K562 (cell line): ENCODE measurements at regions not wholly inside any gene's neighbourhood (a gene's known extent, or its start where the extent isn't known, plus 50 kb on each side); places are given as distances from the start of the nearest gene placed in this dataset.

Experiments used
- CBFA2T2 ChIP-seq: fragments of 450-650 bp; conservative IDR thresholded peaks from 2 replicates; pipeline ENCODE4 v1.6.1; 2017; ENCODE audit warnings: mild to moderate bottlenecking
- ELF2 ChIP-seq: fragments of 250-450 bp; sonication (Bioruptor Pico); IDR thresholded peaks from 2 replicates; pipeline ENCODE4 v1.5.0; 2021; ENCODE audit warnings: mild to moderate bottlenecking
- FOXK1 ChIP-seq: sonication (generic); formaldehyde crosslinking; IDR thresholded peaks from 2 replicates; pipeline ENCODE4 v1.8.0; 2022; ENCODE audit warnings: missing genetic modification reagents, mild to moderate bottlenecking, borderline replicate concordance
- FOXK2 ChIP-seq, 2 experiments: fragments of 450-650 bp; IDR thresholded peaks in 1 of 2; conservative IDR thresholded peaks in 1 of 2; 2 replicates each; pipeline ENCODE4 v1.6.1; 2016; ENCODE audit warnings: low read depth in 2 of 2, mild to moderate bottlenecking in 1 of 2
- HDAC1 ChIP-seq, 2 experiments: fragments of 450-650 bp; IDR thresholded peaks; 2 replicates each; pipeline ENCODE4 v1.6.1; 2016 to 2017; ENCODE audit warnings: inconsistent platforms in 1 of 2, mild to moderate bottlenecking in 1 of 2, moderate library complexity in 1 of 2
- IFI16 ChIP-seq: fragments of 250-450 bp; sonication (Bioruptor Pico); IDR thresholded peaks from 2 replicates; pipeline ENCODE4 v2.1.2; 2022; ENCODE audit warnings: mild to moderate bottlenecking, inconsistent platforms
- NCOR1 ChIP-seq: fragments of 450-650 bp; IDR thresholded peaks from 2 replicates; pipeline ENCODE4 v1.6.1; 2016; ENCODE audit warnings: mild to moderate bottlenecking, moderate library complexity
- NFIX ChIP-seq: fragments of 250-450 bp; sonication (Bioruptor Pico); IDR thresholded peaks from 2 replicates; pipeline ENCODE4 v1.4.0; 2020; ENCODE audit warnings: low read depth, mild to moderate bottlenecking, moderate library complexity
- POLR2AphosphoS5 ChIP-seq: IDR thresholded peaks from 2 replicates; pipeline ENCODE4 v1.6.1; 2011; ENCODE audit warnings: mild to moderate bottlenecking, low read depth, low read length, moderate library complexity; ENCODE audit not compliant: control insufficient read depth, insufficient read depth
- PRMT5 ChIP-seq: sonication (generic); formaldehyde crosslinking; IDR thresholded peaks from 2 replicates; pipeline ENCODE4 v1.5.0; 2020; ENCODE audit warnings: missing genetic modification reagents
- SMAD3 ChIP-seq: fragments of 450-650 bp; formaldehyde crosslinking; conservative IDR thresholded peaks from 2 replicates; pipeline ENCODE4 v1.4.0; 2020; ENCODE audit warnings: mild to moderate bottlenecking
- SNIP1 ChIP-seq: fragments of 450-650 bp; IDR thresholded peaks from 2 replicates; pipeline ENCODE4 v1.7.1; 2017; ENCODE audit warnings: low read depth, mild to moderate bottlenecking
- U2AF1 ChIP-seq: fragments of 200-400 bp; formaldehyde crosslinking; optimal IDR thresholded peaks from 2 replicates; pipeline ENCODE3; 2017; ENCODE audit warnings: mild to moderate bottlenecking, low read depth, low read length, moderate library complexity
- ZC3H4 ChIP-seq: sonication (generic); formaldehyde crosslinking; IDR thresholded peaks from 2 replicates; pipeline ENCODE4 v1.9.0; 2021; ENCODE audit warnings: missing genetic modification reagents, borderline replicate concordance
- ZNF444 ChIP-seq: fragments of 250-450 bp; sonication (Bioruptor Pico); IDR thresholded peaks from 2 replicates; pipeline ENCODE4 v1.4.0; 2020; ENCODE audit warnings: mild to moderate bottlenecking, moderate library complexity
- ZNF507 ChIP-seq: conservative IDR thresholded peaks from 2 replicates; pipeline ENCODE4 v1.6.1; 2017; ENCODE audit warnings: missing genetic modification characterization, missing compliant biosample characterization
- ZNF589 ChIP-seq: fragments of 200-800 bp; sonication (Bioruptor generic); IDR thresholded peaks from 2 replicates; pipeline ENCODE4 v1.6.1; 2016; ENCODE audit warnings: low read depth, missing genetic modification characterization, missing compliant biosample characterization
- TF ChIP-seq, protein P1 (sequence below): fragments of 250-450 bp; sonication (Bioruptor Pico); IDR thresholded peaks from 2 replicates; pipeline ENCODE4 v1.8.0; 2022; ENCODE audit warnings: moderate library complexity, mild to moderate bottlenecking, inconsistent platforms
- TF ChIP-seq, protein P2 (sequence below), 2 experiments: fragments of 450-650 bp in 1 of 2; sonication (generic) in 1 of 2; formaldehyde crosslinking; conservative IDR thresholded peaks; 2 replicates each; pipeline versions ENCODE4 v1.4.0 to v1.8.1; 2020 to 2022; ENCODE audit warnings: mild to moderate bottlenecking in 1 of 2, missing genetic modification reagents in 1 of 2
- TF ChIP-seq, protein P3 (sequence below), 2 experiments: fragments of 450-650 bp in 1 of 2; IDR thresholded peaks; 2 replicates each; pipeline ENCODE4 v1.6.1; 2011 to 2017; ENCODE audit warnings: low read depth in 2 of 2, antibody characterized with exemption in 1 of 2, borderline replicate concordance in 1 of 2, low read length in 1 of 2, mild to moderate bottlenecking in 1 of 2, mixed read lengths in 1 of 2; ENCODE audit not compliant: control insufficient read depth in 1 of 2
- TF ChIP-seq, protein P4 (sequence below): fragments of 250-450 bp; sonication (Bioruptor Pico); IDR thresholded peaks from 2 replicates; pipeline ENCODE4 v1.8.0; 2021; ENCODE audit warnings: mild to moderate bottlenecking, moderate library complexity
- TF ChIP-seq, protein P5 (sequence below): fragments of 450-650 bp; IDR thresholded peaks from 2 replicates; pipeline ENCODE4 v1.6.1; 2016; ENCODE audit warnings: missing biosample characterization, missing genetic modification characterization

GRCh38 chr7:148939128-148939755 is 55.2 kb upstream of the EZH2 start (continued):
- TF ChIP-seq, protein P1, sequence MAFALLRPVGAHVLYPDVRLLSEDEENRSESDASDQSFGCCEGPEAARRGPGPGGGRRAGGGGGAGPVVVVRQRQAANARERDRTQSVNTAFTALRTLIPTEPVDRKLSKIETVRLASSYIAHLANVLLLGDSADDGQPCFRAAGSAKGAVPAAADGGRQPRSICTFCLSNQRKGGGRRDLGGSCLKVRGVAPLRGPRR (CRISPR knock-in tag): no peak
- TF ChIP-seq IFI16 (CRISPR knock-in tag) (no peak), NFIX (CRISPR knock-in tag) (no peak), PRMT5 (no peak), CBFA2T2 (no peak), FOXK2 (conservative IDR thresholded peaks at IDR 0.05 in 1 of 2, IDR thresholded peaks at IDR 0.05 in 1 of 2; ENCODE audit: low read depth in 2 of 2) (0 out of 4 replicates have a peak, but pooled peaks of 1 of the 2 experiments have one; percentile 16), ZNF444 (CRISPR knock-in tag) (no peak), U2AF1 (no peak), POLR2AphosphoS5 (0 out of 2 replicates have a peak, but pooled peaks have one; percentile 35), ZNF589 (CRISPR knock-in tag) (no peak), SNIP1 (no peak), ZNF507 (tag) (no peak), NCOR1 (no peak), FOXK1 (CRISPR knock-in tag) (no peak), ZC3H4 (CRISPR knock-in tag) (no peak), ELF2 (CRISPR knock-in tag) (0 out of 2 replicates have a peak, but pooled peaks have one; percentile 45), SMAD3 (CRISPR knock-in tag) (0 out of 2 replicates have a peak, but pooled peaks have one; percentile 23), HDAC1 (IDR thresholded peaks at IDR 0.05) (no peak)
- TF ChIP-seq, protein P2, sequence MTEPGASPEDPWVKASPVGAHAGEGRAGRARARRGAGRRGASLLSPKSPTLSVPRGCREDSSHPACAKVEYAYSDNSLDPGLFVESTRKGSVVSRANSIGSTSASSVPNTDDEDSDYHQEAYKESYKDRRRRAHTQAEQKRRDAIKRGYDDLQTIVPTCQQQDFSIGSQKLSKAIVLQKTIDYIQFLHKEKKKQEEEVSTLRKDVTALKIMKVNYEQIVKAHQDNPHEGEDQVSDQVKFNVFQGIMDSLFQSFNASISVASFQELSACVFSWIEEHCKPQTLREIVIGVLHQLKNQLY (CRISPR knock-in tag; conservative IDR thresholded peaks at IDR 0.05): no peak
- TF ChIP-seq, protein P3, sequence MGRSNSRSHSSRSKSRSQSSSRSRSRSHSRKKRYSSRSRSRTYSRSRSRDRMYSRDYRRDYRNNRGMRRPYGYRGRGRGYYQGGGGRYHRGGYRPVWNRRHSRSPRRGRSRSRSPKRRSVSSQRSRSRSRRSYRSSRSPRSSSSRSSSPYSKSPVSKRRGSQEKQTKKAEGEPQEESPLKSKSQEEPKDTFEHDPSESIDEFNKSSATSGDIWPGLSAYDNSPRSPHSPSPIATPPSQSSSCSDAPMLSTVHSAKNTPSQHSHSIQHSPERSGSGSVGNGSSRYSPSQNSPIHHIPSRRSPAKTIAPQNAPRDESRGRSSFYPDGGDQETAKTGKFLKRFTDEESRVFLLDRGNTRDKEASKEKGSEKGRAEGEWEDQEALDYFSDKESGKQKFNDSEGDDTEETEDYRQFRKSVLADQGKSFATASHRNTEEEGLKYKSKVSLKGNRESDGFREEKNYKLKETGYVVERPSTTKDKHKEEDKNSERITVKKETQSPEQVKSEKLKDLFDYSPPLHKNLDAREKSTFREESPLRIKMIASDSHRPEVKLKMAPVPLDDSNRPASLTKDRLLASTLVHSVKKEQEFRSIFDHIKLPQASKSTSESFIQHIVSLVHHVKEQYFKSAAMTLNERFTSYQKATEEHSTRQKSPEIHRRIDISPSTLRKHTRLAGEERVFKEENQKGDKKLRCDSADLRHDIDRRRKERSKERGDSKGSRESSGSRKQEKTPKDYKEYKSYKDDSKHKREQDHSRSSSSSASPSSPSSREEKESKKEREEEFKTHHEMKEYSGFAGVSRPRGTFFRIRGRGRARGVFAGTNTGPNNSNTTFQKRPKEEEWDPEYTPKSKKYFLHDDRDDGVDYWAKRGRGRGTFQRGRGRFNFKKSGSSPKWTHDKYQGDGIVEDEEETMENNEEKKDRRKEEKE (IDR thresholded peaks at IDR 0.05; ENCODE audit: borderline replicate concordance in 1 of 2, control insufficient read depth in 1 of 2, low read depth in 2 of 2, low read length in 1 of 2): no peak
- TF ChIP-seq, protein P4, sequence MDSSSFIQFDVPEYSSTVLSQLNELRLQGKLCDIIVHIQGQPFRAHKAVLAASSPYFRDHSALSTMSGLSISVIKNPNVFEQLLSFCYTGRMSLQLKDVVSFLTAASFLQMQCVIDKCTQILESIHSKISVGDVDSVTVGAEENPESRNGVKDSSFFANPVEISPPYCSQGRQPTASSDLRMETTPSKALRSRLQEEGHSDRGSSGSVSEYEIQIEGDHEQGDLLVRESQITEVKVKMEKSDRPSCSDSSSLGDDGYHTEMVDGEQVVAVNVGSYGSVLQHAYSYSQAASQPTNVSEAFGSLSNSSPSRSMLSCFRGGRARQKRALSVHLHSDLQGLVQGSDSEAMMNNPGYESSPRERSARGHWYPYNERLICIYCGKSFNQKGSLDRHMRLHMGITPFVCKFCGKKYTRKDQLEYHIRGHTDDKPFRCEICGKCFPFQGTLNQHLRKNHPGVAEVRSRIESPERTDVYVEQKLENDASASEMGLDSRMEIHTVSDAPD (CRISPR knock-in tag): no peak
- TF ChIP-seq, protein P5, sequence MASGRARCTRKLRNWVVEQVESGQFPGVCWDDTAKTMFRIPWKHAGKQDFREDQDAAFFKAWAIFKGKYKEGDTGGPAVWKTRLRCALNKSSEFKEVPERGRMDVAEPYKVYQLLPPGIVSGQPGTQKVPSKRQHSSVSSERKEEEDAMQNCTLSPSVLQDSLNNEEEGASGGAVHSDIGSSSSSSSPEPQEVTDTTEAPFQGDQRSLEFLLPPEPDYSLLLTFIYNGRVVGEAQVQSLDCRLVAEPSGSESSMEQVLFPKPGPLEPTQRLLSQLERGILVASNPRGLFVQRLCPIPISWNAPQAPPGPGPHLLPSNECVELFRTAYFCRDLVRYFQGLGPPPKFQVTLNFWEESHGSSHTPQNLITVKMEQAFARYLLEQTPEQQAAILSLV (tag): no peak
